ENCODE measurements at regions not wholly inside any gene's neighbourhood (a gene's known extent, or its start where the extent isn't known, plus 50 kb on each side); places are given as distances from the start of the nearest gene placed in this dataset.

- no peak for DNase-seq (ENCODE audit: low read depth)
- H3K4me3 ChIP-seq (ENCODE audit: low read depth, low read length), result no peak overlapping the region
- TF ChIP-seq CTCF (conservative IDR thresholded peaks at IDR 0.05; ENCODE audit: low read depth, low read length), result no peak
Measured at GRCh38 chr7:130888468-130888867, 154.5 kb upstream of the KLF14 start.

- no peak for TF ChIP-seq CTCF (conservative IDR thresholded peaks at IDR 0.05; ENCODE audit: low read depth, low read length)
- no peak overlapping the region for H3K4me3 ChIP-seq (ENCODE audit: low read depth, low read length)
- no peak for DNase-seq (ENCODE audit: low read depth)
Measured at GRCh38 chr7:130890176-130891020, 156.4 kb upstream of the KLF14 start.

DNA sequence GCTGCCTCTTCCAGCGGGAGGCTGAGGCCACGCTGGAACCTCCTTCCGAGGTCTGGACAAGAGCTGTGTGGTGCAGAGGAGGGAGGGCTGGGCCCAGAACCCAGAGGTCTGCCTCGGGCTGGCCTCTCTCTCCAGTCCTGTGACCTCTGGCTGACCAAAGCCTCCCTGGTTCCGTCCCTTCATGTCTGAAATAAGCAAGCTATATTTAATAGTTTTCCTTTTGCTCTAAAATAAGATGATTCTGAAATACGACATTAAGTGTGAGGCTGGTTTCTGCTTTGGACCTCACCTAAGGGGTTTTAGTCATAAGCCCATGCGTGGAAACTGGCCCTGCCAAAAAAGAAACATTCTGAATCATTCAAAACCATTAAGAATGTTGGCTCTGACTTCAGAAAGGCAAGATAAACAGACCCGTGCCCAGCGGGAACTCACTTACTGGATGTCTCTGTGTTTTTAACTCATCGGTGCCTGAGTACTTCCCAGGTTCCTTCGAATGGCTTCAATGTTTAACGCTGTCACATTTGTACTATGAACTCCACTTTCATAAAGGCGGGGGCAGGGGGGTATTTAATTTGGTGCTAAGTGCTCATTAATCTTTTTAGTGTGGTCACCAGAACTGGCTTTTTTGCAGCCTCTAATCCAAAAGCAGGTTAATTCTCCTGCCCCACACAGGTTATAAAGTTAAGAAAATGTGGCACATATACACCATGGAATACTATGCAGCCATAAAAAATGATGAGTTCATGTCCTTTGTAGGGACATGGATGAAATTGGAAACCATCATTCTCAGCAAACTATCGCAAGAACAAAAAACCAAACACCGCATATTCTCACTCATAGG lies 157.5 kb upstream of the KLF14 start:
- no peak overlapping the region for H3K4me3 ChIP-seq (ENCODE audit: low read depth, low read length)
- no peak for DNase-seq (ENCODE audit: low read depth)

GRCh38 chr7:130893441-130893894 lies 159.5 kb upstream of the KLF14 start:
- no peak for DNase-seq (ENCODE audit: low read depth)
- TF ChIP-seq CTCF (conservative IDR thresholded peaks at IDR 0.05; ENCODE audit: low read depth, low read length), result no peak

More for the DNA sequence above, 157.5 kb upstream of the KLF14 start:
- no peak for TF ChIP-seq CTCF (conservative IDR thresholded peaks at IDR 0.05; ENCODE audit: low read depth, low read length)

DNA sequence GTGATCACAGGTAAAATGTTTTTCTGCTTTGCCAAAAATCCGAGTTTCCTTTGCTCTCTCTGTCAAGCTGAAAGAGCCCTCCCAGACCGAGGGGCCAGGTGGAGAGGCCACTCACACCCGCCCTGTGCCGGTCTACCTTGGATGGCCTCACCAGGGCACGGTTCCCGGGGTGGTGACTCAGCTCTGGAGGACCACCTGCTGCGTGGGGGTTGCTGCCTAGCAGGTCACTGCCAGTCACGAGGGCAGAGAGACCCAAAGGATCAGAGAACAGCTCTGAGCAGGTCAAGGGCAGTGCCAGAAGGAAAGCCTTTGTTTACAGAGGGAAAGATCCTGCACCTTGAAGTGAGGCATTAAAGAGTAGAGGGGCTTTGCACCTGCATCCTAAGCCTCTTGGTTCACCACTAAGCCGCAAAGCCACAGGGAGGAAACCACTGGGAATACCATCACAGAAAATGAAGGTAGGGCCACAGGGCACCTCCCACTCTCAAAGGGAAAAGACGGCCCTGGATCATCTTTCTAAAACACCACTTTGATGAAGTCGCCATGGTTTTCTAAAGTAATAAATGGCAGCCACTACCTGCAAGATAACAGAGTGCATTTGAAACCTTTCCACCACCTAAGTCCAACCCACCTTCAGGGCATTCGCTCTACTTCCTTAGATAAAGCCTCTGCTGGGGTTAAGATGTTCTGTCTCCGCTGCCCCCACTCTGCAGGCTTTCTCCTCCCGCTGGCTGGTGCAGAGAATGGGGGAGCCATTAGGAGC lies 160.3 kb upstream of the KLF14 start:
- DNase-seq (ENCODE audit: low read depth), result no peak
- peak overlapping the region; percentile 47 for H3K4me3 ChIP-seq (ENCODE audit: low read depth, low read length)
- TF ChIP-seq CTCF (conservative IDR thresholded peaks at IDR 0.05; ENCODE audit: low read depth, low read length), result no peak

More at GRCh38 chr7:130893441-130893894, 159.5 kb upstream of the KLF14 start:
- H3K4me3 ChIP-seq (ENCODE audit: low read depth, low read length), result no peak overlapping the region

- no peak for DNase-seq (ENCODE audit: low read depth)
- no peak for TF ChIP-seq CTCF (conservative IDR thresholded peaks at IDR 0.05; ENCODE audit: low read depth, low read length)
- peak overlapping the region; percentile 47 for H3K4me3 ChIP-seq (ENCODE audit: low read depth, low read length)
Measured at GRCh38 chr7:130894909-130895750, 161.1 kb upstream of the KLF14 start.

Measured in epithelial cell of proximal tubule (primary cell).